Activated T-helper 1 cell treated with Interleukin-2 at 50 U/mL for 16 hours (primary cell): ENCODE measurements at regions not wholly inside any gene's neighbourhood (a gene's known extent, or its start where the extent isn't known, plus 50 kb on each side); places are given as distances from the start of the nearest gene placed in this dataset.

ENCODE experiments used
- DNase-seq: peaks from one replicate; pipeline ENCODE4 v3.0.0-alpha.2; 2020; ENCODE audit warnings: low read depth

DNA sequence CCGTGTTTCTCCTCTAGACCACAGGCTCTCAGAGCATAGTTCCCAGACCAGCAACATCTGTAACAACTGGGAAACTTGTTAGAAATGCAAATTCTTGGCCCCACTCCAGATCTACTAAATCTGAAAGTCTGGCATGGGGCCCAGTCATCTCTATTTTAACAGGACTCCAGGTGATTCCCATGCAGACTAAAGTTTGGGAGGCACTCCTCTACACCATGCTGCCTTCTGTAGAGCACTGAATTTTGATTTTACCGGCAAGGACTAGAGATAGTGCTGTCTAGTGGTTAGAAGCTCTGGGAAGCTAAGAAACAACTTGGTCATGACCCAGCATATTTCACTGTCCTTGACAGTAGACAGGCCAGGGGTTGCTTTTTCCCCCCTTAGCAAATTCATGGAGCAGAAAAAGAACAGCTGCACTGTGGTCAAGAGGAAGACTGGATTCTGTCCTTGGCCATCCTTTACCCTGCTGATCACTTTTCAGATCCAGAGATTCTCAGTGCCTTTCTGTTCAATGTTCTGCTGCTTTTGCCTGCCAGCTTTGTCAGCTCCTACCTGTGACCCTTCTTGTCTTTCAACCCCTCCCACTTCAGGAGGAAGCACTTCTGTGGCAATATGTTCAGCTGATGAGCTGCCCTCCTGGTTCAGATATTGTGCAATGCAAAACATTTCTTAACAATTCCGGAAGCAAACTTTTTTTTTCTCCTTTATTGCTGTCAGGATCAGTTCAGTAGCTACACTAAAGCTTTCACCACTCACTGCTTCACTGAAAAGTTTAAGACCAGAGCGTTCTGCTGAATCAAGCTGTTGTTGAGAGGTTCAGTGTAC, 133.8 kb upstream of the NUDT4 start:
- DNase-seq: no peak

DNA sequence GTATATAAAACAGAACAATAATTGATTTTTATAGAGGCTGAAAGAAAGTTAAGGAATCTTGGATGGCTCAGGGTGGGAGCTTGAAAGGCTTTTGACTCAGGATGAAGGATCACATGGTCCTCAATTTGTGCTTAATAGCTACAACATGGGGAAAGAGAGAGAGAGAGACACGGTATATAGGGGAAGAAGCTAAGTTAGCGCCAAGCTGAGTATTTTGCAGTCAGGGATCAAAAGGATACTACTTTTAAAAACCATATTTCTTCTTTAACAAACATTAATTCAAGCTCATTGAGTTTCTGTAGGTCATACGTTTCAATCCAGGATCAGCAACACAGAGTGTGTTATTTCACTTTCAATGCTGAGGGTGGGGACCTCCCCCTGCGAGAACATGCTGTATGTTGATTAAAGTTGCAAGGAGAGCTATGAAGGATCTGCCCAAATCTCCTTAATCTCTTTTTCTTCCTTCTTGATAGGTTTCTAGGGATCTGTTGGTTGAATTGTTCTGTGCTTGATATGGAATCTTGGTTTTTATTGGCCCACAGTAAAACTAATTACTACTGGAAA, 133.1 kb upstream of the NUDT4 start:
- no peak for DNase-seq

- no peak for DNase-seq
Measured at GRCh38 chr12:93245543-93245942, 132.2 kb upstream of the NUDT4 start.

DNA sequence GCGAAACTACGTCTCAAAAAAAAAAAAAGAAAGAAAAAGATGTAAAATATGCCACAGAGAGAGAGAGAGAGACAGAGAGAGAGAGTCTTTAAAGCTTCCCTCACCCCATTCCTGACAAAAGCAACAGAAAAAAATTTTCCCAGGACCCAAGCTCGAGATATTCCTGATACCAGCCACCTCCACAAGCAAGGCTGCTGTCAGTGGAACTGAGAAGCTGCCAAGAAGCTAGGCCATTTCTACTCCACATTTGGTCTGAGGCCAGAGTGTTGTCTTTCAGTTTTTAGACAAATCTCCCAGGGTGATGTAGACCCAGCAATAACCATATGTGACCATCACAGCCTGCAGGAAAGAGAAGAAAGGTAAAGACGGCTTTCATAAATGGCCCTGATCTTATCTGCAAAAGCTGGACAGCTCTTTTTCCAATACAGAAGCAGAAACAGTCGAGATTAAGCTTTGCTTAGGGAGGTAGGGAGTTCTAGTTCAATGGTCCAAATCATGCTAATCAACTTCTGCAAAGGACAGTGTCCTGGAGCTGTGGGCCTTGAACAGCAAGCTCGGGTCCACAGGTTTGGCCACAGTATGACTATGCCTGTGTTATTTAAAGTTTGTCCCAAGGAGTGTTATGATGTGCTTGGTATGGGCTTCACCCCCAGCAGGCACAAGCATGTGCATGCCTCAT, 130.3 kb upstream of the NUDT4 start:
- DNase-seq: no peak

GRCh38 chr12:93252221-93252620, 125.5 kb upstream of the NUDT4 start:
- no peak for DNase-seq

DNA sequence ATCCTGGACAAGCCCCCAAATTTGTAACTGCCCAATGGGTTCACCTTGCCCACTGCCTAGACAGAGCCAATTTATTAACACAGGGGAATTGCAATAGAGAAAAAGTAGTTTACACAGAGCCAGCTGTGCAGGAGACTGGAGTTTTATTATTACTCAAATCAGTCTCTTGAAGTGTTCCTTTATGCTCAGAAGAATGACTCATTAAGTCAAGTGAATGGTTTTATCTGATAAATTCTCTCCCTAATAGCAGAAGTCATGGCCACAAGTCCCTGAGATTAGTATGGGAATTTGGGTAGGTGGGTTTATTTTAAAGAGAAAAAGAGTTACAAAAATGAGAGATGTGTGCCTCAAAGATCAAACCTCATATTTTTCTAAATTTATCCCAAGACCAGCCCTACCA, 122.8 kb upstream of the NUDT4 start:
- DNase-seq: no peak

GRCh38 chr12:93256256-93256969, 121.3 kb upstream of the NUDT4 start:
- DNase-seq: no peak

- no peak for DNase-seq
Measured at GRCh38 chr12:93261505-93262094, 116.1 kb upstream of the NUDT4 start.

DNA sequence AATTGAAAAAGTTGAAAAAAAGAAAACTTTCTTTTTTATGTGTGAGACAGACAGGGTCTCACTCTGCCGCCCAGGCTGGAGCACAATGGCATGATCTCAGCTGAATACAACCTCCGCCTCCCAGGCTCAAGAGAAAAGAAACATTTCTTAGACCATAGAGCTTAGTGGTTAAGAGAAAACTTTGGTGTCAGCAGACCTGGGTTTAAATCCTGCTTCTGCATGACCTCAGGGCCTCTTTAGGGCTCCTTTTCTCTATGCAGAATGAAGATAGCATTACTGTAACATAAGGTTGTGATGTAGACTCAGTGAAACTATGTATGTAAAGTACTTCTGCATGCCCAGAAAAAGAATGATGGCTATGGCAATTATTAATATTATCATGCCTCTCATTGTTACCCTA, 104.7 kb upstream of the NUDT4 start:
- no peak for DNase-seq

DNA sequence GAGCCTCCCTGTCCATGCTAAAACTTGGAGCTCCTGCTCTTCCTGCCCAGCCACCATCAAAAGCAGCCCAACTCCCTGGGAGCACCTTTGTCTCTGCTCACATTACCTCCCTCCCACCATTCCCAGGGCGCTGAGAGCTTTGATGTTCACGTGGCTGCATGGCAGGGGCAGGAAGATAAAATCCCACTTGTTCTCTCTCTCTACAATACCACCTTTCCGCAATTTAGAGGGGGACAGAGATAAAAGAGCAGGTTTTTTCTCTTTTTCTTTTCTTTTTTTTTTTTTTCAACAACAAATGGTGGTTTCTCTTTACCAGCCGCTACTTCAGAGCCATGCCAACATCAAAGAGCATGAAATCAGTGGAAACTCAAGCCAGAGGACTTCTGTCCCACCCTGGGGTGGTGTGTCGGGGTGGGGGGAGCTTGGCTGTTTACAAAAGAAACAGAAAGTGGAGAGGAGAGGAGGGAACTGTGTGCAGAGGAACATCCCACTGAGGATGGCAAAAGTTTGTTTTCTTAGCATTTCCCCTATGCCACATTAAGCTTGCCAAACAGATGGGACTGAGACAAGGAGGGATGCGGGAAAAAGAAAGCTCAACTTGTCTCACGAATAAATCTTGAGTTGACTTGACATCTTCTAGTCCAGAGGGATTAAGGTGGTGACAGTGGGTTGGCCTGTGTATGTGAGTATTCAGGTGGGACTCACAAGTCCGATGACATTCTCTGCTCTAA, 103.7 kb upstream of the NUDT4 start:
- DNase-seq: no peak

DNA sequence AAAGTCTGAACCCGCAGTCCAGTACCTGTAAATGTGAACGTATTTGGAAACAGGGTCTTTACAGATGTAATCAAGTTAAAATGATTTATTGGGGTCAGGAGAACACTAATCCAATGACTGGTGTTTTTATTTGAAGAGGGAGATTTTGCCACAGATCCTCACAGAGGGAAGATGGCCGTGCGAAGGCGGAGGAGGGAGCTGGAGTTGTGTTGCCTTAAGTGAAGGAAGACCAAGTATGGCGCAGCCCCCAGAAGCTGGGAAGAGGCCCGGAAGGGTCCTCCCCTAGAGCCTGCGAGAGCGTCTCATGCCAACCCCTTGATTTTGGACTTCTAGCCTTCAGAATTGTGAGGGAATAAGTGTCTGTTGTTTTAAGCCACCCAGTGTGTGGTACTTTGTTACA, 102.8 kb upstream of the NUDT4 start:
- DNase-seq: no peak

DNA sequence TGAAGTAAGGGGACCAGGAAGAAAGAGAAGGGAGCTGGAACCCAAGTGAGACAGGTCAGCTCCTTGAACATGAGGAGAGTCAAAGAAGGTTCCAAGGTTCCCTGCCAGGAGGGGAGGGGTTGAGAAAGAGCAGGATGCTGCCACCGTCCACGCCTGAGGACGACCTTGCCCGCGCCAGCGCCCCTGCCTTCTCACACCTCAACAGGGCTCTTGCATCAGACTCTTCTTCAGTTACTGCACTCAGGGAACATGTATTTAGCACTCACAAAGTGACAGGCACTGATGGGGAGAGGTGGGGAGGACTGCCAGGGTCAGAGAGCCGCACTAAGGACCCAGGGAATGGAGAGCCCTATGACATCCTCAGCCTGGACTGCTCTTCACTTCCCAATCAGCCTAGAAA, 102.1 kb upstream of the NUDT4 start:
- no peak for DNase-seq

DNA sequence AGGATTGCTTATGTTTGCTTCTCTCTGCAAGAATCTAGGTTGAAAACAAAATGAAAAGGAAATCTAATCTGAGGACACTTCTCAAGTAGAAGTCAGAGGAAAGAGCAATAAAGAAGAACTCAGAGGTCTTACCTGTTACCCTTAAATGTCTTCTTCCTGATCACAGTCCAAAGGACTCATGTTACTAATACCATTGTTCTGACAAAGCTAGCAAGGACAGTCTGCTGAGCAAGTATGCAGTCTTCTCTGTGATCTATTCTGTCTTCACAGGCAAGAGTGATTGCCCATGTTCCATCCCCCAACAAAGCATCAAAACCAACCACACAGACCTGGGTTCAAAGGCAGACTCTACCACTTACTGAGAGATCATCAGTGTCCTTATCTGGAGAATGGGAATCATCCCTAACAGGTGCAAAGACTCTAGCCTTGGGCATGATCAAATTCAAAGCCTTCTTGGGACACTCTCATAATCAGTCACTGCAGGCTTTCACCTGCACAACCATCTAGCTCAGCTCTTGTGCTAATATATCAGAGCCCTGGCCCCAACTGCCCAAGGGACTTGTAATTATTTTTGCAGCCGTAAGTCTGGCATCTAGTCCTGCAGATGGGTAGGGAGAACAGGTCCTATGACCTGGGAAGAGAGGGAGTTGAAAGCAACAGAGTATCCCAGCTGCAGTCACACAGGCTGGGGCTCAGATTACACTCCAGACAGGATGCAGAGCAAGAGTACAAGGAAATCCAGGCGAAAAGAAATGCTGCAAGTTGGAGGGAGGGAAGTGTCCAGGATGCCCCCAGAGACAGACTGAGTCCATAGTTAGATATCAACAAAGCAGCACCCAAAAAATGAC, 97.9 kb upstream of the NUDT4 start:
- DNase-seq: no peak

- no peak for DNase-seq
Measured at GRCh38 chr12:93287149-93287548, 90.6 kb upstream of the NUDT4 start.

DNA sequence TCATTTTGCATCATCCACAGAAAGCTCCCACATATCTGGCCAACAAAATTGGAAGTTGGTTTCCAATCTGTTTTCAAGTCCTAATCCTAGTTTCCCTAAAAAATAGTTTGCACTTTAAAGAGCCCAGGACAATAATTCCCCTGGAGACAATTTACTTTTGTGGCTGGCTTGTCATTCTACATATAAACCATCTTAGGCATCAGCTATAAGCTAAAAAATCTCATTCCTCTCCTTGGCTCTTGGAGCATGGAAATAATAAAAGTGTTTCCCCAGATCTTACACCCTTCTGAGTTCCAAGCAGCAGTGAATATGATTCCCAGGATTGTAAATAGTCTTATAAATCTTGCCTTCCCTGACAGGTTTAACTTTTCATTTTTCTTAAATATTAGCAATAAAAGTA, 89.1 kb upstream of the NUDT4 start:
- DNase-seq: no peak

DNA sequence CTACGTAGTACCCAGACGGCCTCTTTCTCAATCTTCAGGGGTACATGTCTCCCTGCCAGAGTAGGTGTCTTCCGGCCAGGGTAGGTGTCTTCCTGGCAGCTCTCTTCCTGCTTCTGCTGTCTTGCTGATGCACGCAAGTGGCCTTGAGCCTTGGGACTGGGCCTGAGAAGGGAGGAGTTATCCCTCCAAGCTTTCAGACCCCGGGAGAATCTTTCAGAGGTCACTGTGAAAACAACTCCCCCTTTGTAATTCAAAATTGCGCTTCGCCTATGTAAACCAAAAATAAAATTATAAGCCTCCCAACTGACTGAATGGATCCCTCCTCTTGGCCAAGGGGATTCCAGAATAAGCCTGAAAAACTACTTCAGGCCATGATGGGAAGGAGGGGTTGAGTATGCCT, 87.3 kb upstream of the NUDT4 start:
- DNase-seq: no peak

DNA sequence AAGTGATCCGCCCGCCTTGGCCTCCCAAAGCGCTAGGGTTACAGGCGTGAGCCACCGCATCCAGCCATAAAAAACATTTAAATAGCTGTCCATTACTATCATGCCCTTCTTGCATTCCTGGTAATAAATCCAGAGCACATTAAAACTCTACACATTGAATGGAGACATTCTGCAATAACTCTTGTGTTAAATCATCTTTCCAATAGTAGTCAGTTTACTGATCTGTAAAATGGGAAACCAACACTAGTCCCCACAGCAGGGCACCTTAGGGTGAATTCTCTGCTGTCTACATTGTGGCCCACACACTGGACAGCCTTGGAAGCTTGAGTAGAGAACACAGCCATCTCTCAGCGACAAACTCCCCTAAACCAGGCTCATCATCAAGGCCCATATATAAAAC, 85.5 kb upstream of the NUDT4 start:
- DNase-seq: no peak

DNA sequence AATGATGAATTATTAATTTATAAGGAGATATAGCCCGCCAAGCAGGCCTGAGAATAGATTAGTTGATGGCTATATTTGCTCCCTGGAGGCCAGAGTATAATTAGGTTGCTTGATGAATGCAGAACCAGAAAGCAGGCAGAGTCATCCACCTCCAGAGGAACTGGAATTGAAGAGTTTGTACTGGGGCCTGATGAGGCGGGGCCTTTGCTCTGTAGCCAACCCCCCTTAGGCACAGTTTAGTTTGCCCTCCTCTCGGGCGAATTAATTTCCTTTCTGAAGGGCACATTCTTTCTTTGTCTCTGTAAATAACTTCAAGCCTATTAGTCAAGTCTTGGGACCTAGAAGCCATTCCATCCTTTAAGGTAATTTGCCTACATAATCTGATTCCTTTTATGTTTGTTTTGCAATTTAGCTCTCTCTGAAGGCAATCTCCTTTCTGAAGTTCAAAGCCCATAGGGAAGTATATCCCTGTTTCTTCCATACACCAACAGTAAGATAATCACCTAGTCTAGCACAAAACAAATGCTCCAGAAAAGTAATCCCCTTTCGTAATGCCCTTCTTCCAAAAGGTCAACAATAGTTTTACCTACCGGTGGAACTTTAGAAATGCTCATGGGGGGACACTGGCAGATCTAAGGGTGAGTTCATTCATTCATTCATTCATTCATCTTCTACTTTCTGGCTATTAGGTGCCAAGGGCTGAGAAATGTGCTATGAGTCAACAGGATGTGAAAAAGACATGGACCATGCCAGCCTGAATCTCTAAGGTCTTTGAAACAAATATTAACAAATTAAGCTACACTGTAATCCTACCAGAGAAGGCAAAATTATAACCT, 84.8 kb upstream of the NUDT4 start:
- DNase-seq: no peak

GRCh38 chr12:93297032-93297431, 80.7 kb upstream of the NUDT4 start:
- DNase-seq: no peak

- DNase-seq: no peak
Measured at GRCh38 chr12:93297536-93297935, 80.2 kb upstream of the NUDT4 start.
